ENCODE measurements at regions not wholly inside any gene's neighbourhood (a gene's known extent, or its start where the extent isn't known, plus 50 kb on each side); places are given as distances from the start of the nearest gene placed in this dataset.

DNA sequence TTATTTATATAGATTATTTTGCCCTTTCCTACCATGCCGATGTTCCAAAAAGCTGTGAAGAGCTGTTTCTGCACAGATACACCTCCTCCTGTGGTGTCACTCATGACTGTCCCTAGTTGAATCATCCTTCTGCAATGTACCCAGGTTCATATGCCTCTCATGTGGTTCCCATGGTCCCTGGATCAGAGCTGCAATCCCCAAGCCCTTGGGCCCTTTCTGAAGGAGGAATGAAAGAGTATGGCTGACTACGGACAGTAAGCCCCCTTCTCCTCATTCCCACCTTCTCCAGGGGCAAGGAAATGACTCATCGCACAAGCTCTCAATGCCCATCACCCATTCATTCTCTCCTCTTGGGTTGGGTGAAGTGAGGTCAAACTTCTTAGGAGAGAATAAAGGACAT is 63.9 kb upstream of the ACVR1 start:
- CTCF ChIA-PET (ENCODE audit: partially characterized antibody): interaction anchor here (1.2 kb wide), 1 partner anchor 158 kb away, joined by 3 read pairs; no protein-coding TSS in a partner anchor
- FAIRE-seq: no peak
- TF ChIP-seq EGR1 (IDR thresholded peaks at IDR 0.05; ENCODE audit: borderline replicate concordance, low read depth, low read length) (no peak), SIX5 (IDR thresholded peaks at IDR 0.05; ENCODE audit: low read depth, low read length) (no peak), SRF (IDR thresholded peaks at IDR 0.05; ENCODE audit: low read depth, low read length) (no peak), RBBP5 (IDR thresholded peaks at IDR 0.05; ENCODE audit: borderline replicate concordance, low read depth, low read length) (no peak), TCF12 (IDR thresholded peaks at IDR 0.05; ENCODE audit: low read depth, low read length) (no peak), CEBPB (IDR thresholded peaks at IDR 0.05; ENCODE audit: low read depth, low read length) (no peak), POU5F1 (IDR thresholded peaks at IDR 0.05; ENCODE audit: low read depth, low read length) (no peak), EZH2 (IDR thresholded peaks at IDR 0.05; ENCODE audit: low read depth, low read length, severe bottlenecking) (no peak), RFX5 (IDR thresholded peaks at IDR 0.05; ENCODE audit: borderline replicate concordance, low read depth, low read length) (no peak), KDM5A (IDR thresholded peaks at IDR 0.05; ENCODE audit: low read length) (no peak), SAP30 (IDR thresholded peaks at IDR 0.05; ENCODE audit: insufficient read depth, insufficient replicate concordance, low read length) (no peak)
- TF ChIP-seq, protein P1, sequence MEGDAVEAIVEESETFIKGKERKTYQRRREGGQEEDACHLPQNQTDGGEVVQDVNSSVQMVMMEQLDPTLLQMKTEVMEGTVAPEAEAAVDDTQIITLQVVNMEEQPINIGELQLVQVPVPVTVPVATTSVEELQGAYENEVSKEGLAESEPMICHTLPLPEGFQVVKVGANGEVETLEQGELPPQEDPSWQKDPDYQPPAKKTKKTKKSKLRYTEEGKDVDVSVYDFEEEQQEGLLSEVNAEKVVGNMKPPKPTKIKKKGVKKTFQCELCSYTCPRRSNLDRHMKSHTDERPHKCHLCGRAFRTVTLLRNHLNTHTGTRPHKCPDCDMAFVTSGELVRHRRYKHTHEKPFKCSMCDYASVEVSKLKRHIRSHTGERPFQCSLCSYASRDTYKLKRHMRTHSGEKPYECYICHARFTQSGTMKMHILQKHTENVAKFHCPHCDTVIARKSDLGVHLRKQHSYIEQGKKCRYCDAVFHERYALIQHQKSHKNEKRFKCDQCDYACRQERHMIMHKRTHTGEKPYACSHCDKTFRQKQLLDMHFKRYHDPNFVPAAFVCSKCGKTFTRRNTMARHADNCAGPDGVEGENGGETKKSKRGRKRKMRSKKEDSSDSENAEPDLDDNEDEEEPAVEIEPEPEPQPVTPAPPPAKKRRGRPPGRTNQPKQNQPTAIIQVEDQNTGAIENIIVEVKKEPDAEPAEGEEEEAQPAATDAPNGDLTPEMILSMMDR (IDR thresholded peaks at IDR 0.05; ENCODE audit: control extremely low read depth in 1 of 3, insufficient read depth in 1 of 3, low read depth in 1 of 3, low read length in 3 of 3): no peak

More for the DNA sequence above, 63.9 kb upstream of the ACVR1 start:
- POLR2A ChIA-PET (ENCODE audit: partially characterized antibody): interaction anchor here (0.7 kb wide), 1 partner anchor 1454 kb away, joined by 3 read pairs; no protein-coding TSS in a partner anchor
- Histone ChIP-seq H3K4me3 (ENCODE audit: extremely low read depth in 1 of 4, insufficient read depth in 2 of 4, low read depth in 3 of 4, low read length in 4 of 4) (no peak overlapping the region), H3K14ac (ENCODE audit: insufficient read length) (no peak overlapping the region), H3K79me1 (ENCODE audit: low read depth, low read length) (no peaks in the 10 kb centered on the region), H2BK120ac (replicated peaks; ENCODE audit: low read depth, low read length) (no peak overlapping the region), H4K5ac (ENCODE audit: insufficient read length, low read depth, low read length) (no peak overlapping the region), H4K8ac (ENCODE audit: extremely low read depth, insufficient read depth, low read length) (no peak overlapping the region), H2BK5ac (ENCODE audit: low read depth, low read length) (no peak overlapping the region), H2BK20ac (ENCODE audit: low read length) (no peak overlapping the region), H3K79me2 (ENCODE audit: control insufficient read depth in 1 of 2, insufficient read depth in 2 of 2, low read length in 2 of 2) (no peaks in the 10 kb centered on the region), H3K23me2 (ENCODE audit: low read depth, low read length) (no peaks in the 10 kb centered on the region), H2BK15ac (ENCODE audit: low read length) (peak overlapping the region; percentile 12; the same call in 1 of the 2 replicates), H3K56ac (replicated peaks; ENCODE audit: insufficient read length, low read depth, low read length) (no peak overlapping the region), H2AK5ac (ENCODE audit: low read depth, low read length) (no peak overlapping the region), H3K23ac (ENCODE audit: insufficient read length) (no peak overlapping the region), H3K4me1 (replicated peaks in 1 of 4; ENCODE audit: control insufficient read depth in 3 of 4, insufficient read depth in 4 of 4, low read length in 3 of 4) (peaks cover 0 to 3% (median 0%) of the 10 kb centered on the region in 4 experiments; a peak in 1 of 7 replicates), H3K4me2 (ENCODE audit: insufficient read depth in 1 of 2, low read depth in 2 of 2, low read length in 2 of 2) (no peak overlapping the region), H3K18ac (ENCODE audit: extremely low read depth, low read length) (no peak overlapping the region), H2BK12ac (ENCODE audit: low read depth, low read length) (no peak overlapping the region), H3K36me3 (ENCODE audit: control insufficient read depth in 2 of 4, insufficient read depth in 4 of 4, low read length in 3 of 4) (no peaks in the 10 kb centered on the region), H3K27ac (ENCODE audit: low read depth, low read length) (no peak overlapping the region), H3K9me3 (ENCODE audit: insufficient read depth in 2 of 2, low read depth in 1 of 2, low read length in 1 of 2) (no peaks in the 10 kb centered on the region), H4K91ac (replicated peaks; ENCODE audit: insufficient read length, low read length) (no peak overlapping the region), H4K20me1 (replicated peaks in 1 of 2; ENCODE audit: control insufficient read depth in 1 of 2, insufficient read depth in 2 of 2, low read length in 2 of 2) (no peaks in the 10 kb centered on the region), H2AFZ (ENCODE audit: low read length) (no peak overlapping the region), H3K4ac (replicated peaks; ENCODE audit: insufficient read length, low read depth, low read length) (no peak overlapping the region), H3K27me3 (replicated peaks in 1 of 4; ENCODE audit: control insufficient read depth in 3 of 4, extremely low read depth in 1 of 4, insufficient read depth in 3 of 4, low read length in 3 of 4) (peaks cover under 1 to 9% (median 6%) of the 10 kb centered on the region in 4 experiments; a peak in 5 of 7 replicates), H3K9ac (replicated peaks in 1 of 4; ENCODE audit: extremely low read depth in 1 of 4, low read depth in 3 of 4, low read length in 3 of 4) (no peak overlapping the region)
- DNase-seq (ENCODE audit: low read depth in 1 of 2, low spot score in 2 of 2): no peak
- WGBS, 2 experiments (ENCODE audit: extremely low coverage in 1 of 2, insufficient coverage in 1 of 2, insufficient read length in 1 of 2, insufficient replicate concordance in 2 of 2, low coverage in 1 of 2, low lambda C conversion rate in 2 of 2, missing lambda C conversion rate in 1 of 2): 90% methylated on average over 3 of the region's 3 CpGs; no CpG with 5 or more reads in 1 of the 2 experiments

All from H1 (cell line).